WI38 (cell line): ENCODE measurements at regions not wholly inside any gene's neighbourhood (a gene's known extent, or its start where the extent isn't known, plus 50 kb on each side); places are given as distances from the start of the nearest gene placed in this dataset.

Experiments
- H3K4me3 ChIP-seq: 2 replicates; pipeline ENCODE4 v1.5.1; 2011; ENCODE audit warnings: low read depth, mild to moderate bottlenecking, control low read depth, low read length
- CTCF ChIP-seq: IDR thresholded peaks from 2 replicates; pipeline ENCODE4 v1.5.1; 2012; ENCODE audit warnings: low read depth, mild to moderate bottlenecking, control low read depth, low read length

- TF ChIP-seq CTCF, result no peak
- no peak overlapping the region for H3K4me3 ChIP-seq
Observed at GRCh38 chr1:222165629-222166028, 382.3 kb downstream of the HHIPL2 start.

GRCh38 chr1:222163895-222164294 lies 384.0 kb downstream of the HHIPL2 start:
- no peak overlapping the region for H3K4me3 ChIP-seq
- no peak for TF ChIP-seq CTCF

GRCh38 chr1:222161676-222162075 lies 386.2 kb downstream of the HHIPL2 start:
- no peak overlapping the region for H3K4me3 ChIP-seq
- TF ChIP-seq CTCF, result no peak

GRCh38 chr1:222157612-222158011 lies 390.3 kb downstream of the HHIPL2 start:
- no peak overlapping the region for H3K4me3 ChIP-seq
- TF ChIP-seq CTCF, result no peak

- TF ChIP-seq CTCF, result no peak
- H3K4me3 ChIP-seq, result no peak overlapping the region
Observed at GRCh38 chr1:222140206-222140605, 398.3 kb upstream of the DUSP10 start.

GRCh38 chr1:222138095-222138494 lies 396.2 kb upstream of the DUSP10 start:
- no peak overlapping the region for H3K4me3 ChIP-seq
- no peak for TF ChIP-seq CTCF

GRCh38 chr1:222136869-222137268 lies 395.0 kb upstream of the DUSP10 start:
- TF ChIP-seq CTCF, result no peak
- no peak overlapping the region for H3K4me3 ChIP-seq
